ENCODE measurements at regions not wholly inside any gene's neighbourhood (a gene's known extent, or its start where the extent isn't known, plus 50 kb on each side); places are given as distances from the start of the nearest gene placed in this dataset.

GRCh38 chr2:83172841-83173240 is 1286.2 kb downstream of the SUCLG1 start:
- Histone ChIP-seq H3K4me3 (no peak overlapping the region), H3K4me1 (no peaks in the 10 kb centered on the region), H3K27ac (no peak overlapping the region), H3K9me3 (no peaks in the 10 kb centered on the region), H3K4me2 (no peak overlapping the region)
- FAIRE-seq: no peak
- ChIA-PET CTCF (no interaction called here), POLR2A (no interaction called here)
- TF ChIP-seq MAX (IDR thresholded peaks at IDR 0.05) (no peak), NPAS2 (CRISPR knock-in tag; IDR thresholded peaks at IDR 0.05; ENCODE audit: borderline replicate concordance) (no peak), ZC3H11A (IDR thresholded peaks at IDR 0.05) (no peak), POLR2AphosphoS2 (conservative IDR thresholded peaks at IDR 0.05; ENCODE audit: low read length) (no peak), EHF (CRISPR knock-in tag; IDR thresholded peaks at IDR 0.05) (no peak), USF2 (IDR thresholded peaks at IDR 0.05) (no peak), EHMT2 (IDR thresholded peaks at IDR 0.05; ENCODE audit: low read depth) (no peak), TP53 (CRISPR knock-in tag; IDR thresholded peaks at IDR 0.05) (no peak), CBX2 (IDR thresholded peaks at IDR 0.05; ENCODE audit: borderline replicate concordance, low read depth) (no peak), PHF8 (IDR thresholded peaks at IDR 0.05; ENCODE audit: borderline replicate concordance, low read depth) (no peak), BHLHE40 (IDR thresholded peaks at IDR 0.05; ENCODE audit: low read depth, low read length) (no peak), JUN (IDR thresholded peaks at IDR 0.05) (no peak), RARB (CRISPR knock-in tag; IDR thresholded peaks at IDR 0.05) (no peak), RAD21 (conservative IDR thresholded peaks at IDR 0.05 in 1 of 2, IDR thresholded peaks at IDR 0.05 in 1 of 2) (no peak), ZSCAN20 (CRISPR knock-in tag; IDR thresholded peaks at IDR 0.05) (no peak), CTCF (IDR thresholded peaks at IDR 0.05) (no peak), RFX5 (IDR thresholded peaks at IDR 0.05) (no peak)
- WGBS (ENCODE audit: missing lambda C conversion rate): 32% methylated on average over 2 of the region's 2 CpGs
- DNase-seq (ENCODE audit: low read depth in 1 of 2, low spot score in 1 of 2): no peak
- ATAC-seq: no peak

DNA sequence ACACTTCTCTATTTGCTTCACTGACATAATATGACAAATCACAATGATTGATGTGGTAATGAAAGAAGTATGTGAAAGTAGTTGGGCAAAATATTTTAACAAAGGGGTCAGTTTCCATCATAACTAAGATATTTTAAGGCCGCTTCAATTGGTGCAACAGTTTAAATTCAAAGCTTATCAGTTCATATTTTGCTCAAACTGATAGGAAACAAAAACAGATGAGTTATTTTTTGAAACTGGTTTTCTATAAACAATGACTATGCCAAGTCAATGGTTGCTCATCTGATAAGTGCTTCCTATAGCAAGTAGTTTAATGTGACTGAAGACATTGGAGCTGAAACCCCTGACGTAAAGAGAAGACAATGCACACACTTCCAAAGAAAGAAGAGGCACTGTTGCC is 1290.7 kb downstream of the SUCLG1 start:
- FAIRE-seq (no peak), ATAC-seq (no peak), DNase-seq (ENCODE audit: low read depth in 1 of 2, low spot score in 1 of 2) (no peak)
- H3K4me1 ChIP-seq: no peaks in the 10 kb centered on the region
- no peak for TF ChIP-seq MAZ (IDR thresholded peaks at IDR 0.05; ENCODE audit: borderline replicate concordance, low read depth, low read length)
- TF ChIP-seq ZC3H11A (IDR thresholded peaks at IDR 0.05): no peak
- no peak for TF ChIP-seq SMC3 (IDR thresholded peaks at IDR 0.05)
- TF ChIP-seq JUN (IDR thresholded peaks at IDR 0.05): no peak
- TF ChIP-seq CTCF (IDR thresholded peaks at IDR 0.05): no peak
- no peak for TF ChIP-seq HMGXB4 (CRISPR knock-in tag; IDR thresholded peaks at IDR 0.05; ENCODE audit: borderline replicate concordance)
- no peak for TF ChIP-seq POLR2AphosphoS2 (conservative IDR thresholded peaks at IDR 0.05; ENCODE audit: low read length)
- no peak for TF ChIP-seq NR3C1 (IDR thresholded peaks at IDR 0.05)
- no peak for TF ChIP-seq CHD4 (IDR thresholded peaks at IDR 0.05; ENCODE audit: borderline replicate concordance)
- TF ChIP-seq TP53 (CRISPR knock-in tag; IDR thresholded peaks at IDR 0.05): no peak
- TF ChIP-seq FOSB (CRISPR knock-in tag; IDR thresholded peaks at IDR 0.05): no peak
- TF ChIP-seq MAFK (IDR thresholded peaks at IDR 0.05; ENCODE audit: partially characterized antibody): no peak
- no peak for TF ChIP-seq GATA3 (IDR thresholded peaks at IDR 0.05; ENCODE audit: borderline replicate concordance)
- TF ChIP-seq ELK1 (IDR thresholded peaks at IDR 0.05; ENCODE audit: low read depth, low read length): no peak
- TF ChIP-seq, protein P1, sequence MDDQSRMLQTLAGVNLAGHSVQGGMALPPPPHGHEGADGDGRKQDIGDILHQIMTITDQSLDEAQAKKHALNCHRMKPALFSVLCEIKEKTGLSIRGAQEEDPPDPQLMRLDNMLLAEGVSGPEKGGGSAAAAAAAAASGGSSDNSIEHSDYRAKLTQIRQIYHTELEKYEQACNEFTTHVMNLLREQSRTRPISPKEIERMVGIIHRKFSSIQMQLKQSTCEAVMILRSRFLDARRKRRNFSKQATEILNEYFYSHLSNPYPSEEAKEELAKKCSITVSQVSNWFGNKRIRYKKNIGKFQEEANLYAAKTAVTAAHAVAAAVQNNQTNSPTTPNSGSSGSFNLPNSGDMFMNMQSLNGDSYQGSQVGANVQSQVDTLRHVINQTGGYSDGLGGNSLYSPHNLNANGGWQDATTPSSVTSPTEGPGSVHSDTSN (IDR thresholded peaks at IDR 0.05): no peak
- no peak for TF ChIP-seq RCOR1 (IDR thresholded peaks at IDR 0.05; ENCODE audit: low read depth, low read length)
- TF ChIP-seq ZFP36 (IDR thresholded peaks at IDR 0.05; ENCODE audit: borderline replicate concordance, partially characterized antibody): no peak
- no peak for TF ChIP-seq NPAS2 (CRISPR knock-in tag; IDR thresholded peaks at IDR 0.05; ENCODE audit: borderline replicate concordance)
- no peak overlapping the region for H3K27ac ChIP-seq
- POLR2A ChIA-PET: no interaction called here
- no peak overlapping the region for H3K4me2 ChIP-seq
- 16% methylated on average over 2 of the region's 2 CpGs for WGBS (ENCODE audit: missing lambda C conversion rate)
- no peaks in the 10 kb centered on the region for H3K9me3 ChIP-seq
- CTCF ChIA-PET: no interaction called here
- H3K4me3 ChIP-seq: no peak overlapping the region
